Fibroblast of skin of right biceps (primary cell): ENCODE measurements at regions not wholly inside any gene's neighbourhood (a gene's known extent, or its start where the extent isn't known, plus 50 kb on each side); places are given as distances from the start of the nearest gene placed in this dataset.

Experiments
- DNase-seq: peaks from one replicate; pipeline ENCODE4 v3.0.0-alpha.2; 2013

GRCh38 chr1:38454236-38454635 is 405.3 kb downstream of the RRAGC start:
- no peak for DNase-seq

- DNase-seq: peak; percentile 37
Observed at GRCh38 chr1:38452246-38452645, 405.7 kb upstream of the POU3F1 start.

- DNase-seq: peak; percentile 93
Observed at GRCh38 chr1:38451541-38451993, 405.0 kb upstream of the POU3F1 start.

- DNase-seq: no peak
Observed at GRCh38 chr1:38448893-38449292, 402.3 kb upstream of the POU3F1 start.

GRCh38 chr1:38446936-38447335 is 400.3 kb upstream of the POU3F1 start:
- no peak for DNase-seq

- peak; percentile 11 for DNase-seq
Observed at GRCh38 chr1:38444770-38445442, 398.3 kb upstream of the POU3F1 start.

- peak; percentile 95 for DNase-seq
Observed at GRCh38 chr1:38444311-38444710, 397.7 kb upstream of the POU3F1 start.

GRCh38 chr1:38440402-38440801 is 393.8 kb upstream of the POU3F1 start:
- DNase-seq: no peak

GRCh38 chr1:38436749-38437148 is 390.2 kb upstream of the POU3F1 start:
- DNase-seq: no peak

- no peak for DNase-seq
Observed at GRCh38 chr1:38436006-38436405, 389.4 kb upstream of the POU3F1 start.

- no peak for DNase-seq
Observed at GRCh38 chr1:38433084-38433722, 386.6 kb upstream of the POU3F1 start.

- no peak for DNase-seq
Observed at GRCh38 chr1:38431535-38432376, 385.2 kb upstream of the POU3F1 start.

- no peak for DNase-seq
Observed at GRCh38 chr1:38430949-38431348, 384.4 kb upstream of the POU3F1 start.

- no peak for DNase-seq
Observed at GRCh38 chr1:38424677-38425076, 378.1 kb upstream of the POU3F1 start.

GRCh38 chr1:38420666-38421065 is 374.1 kb upstream of the POU3F1 start:
- DNase-seq: no peak

GRCh38 chr1:38418195-38419030 is 371.8 kb upstream of the POU3F1 start:
- no peak for DNase-seq

GRCh38 chr1:38403667-38404066 is 357.1 kb upstream of the POU3F1 start:
- no peak for DNase-seq

- no peak for DNase-seq
Observed at GRCh38 chr1:38402230-38402815, 355.7 kb upstream of the POU3F1 start.

GRCh38 chr1:38396606-38397005 is 350.0 kb upstream of the POU3F1 start:
- DNase-seq: no peak

GRCh38 chr1:38394303-38394702 is 347.7 kb upstream of the POU3F1 start:
- no peak for DNase-seq

GRCh38 chr1:38392861-38393260 is 346.3 kb upstream of the POU3F1 start:
- DNase-seq: no peak

- DNase-seq: no peak
Observed at GRCh38 chr1:38381256-38381655, 334.7 kb upstream of the POU3F1 start.
